GM18520 (cell line): ENCODE measurements at regions not wholly inside any gene's neighbourhood (a gene's known extent, or its start where the extent isn't known, plus 50 kb on each side); places are given as distances from the start of the nearest gene placed in this dataset.
A peak's percentile ranks its signal among the peaks of the same experiment; 100 is the strongest.
"Not testable (repeated sequence)": the region's sequence is repeated elsewhere in the genome, so short reads cannot be mapped to it uniquely, and the experiment has no call there.

Experiments used
- ATAC-seq: cut with Tn5 transposase; IDR thresholded peaks from one replicate; pipeline ENCODE4 v1.9.1; 2021; ENCODE audit not compliant: unreplicated experiment

DNA sequence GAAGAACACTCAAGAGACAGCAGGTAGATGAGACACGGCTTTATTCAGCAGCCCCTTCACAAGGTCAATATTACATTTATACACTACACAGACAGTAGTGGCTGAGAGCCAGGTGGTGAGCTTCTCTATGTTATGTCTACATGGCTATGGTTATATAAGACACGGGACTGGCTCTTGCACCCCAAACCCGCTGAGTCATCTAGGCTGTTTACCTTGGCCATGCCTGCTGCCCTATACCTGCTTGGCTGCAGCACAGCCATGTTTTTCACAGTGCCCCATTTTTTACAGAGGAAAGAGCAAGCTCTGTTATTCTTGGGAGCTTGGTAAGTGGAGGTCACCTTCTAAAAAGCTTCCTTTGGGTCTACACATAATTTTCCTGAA lies 231.6 kb downstream of the IGSF11 start:
- ATAC-seq, result no peak

DNA sequence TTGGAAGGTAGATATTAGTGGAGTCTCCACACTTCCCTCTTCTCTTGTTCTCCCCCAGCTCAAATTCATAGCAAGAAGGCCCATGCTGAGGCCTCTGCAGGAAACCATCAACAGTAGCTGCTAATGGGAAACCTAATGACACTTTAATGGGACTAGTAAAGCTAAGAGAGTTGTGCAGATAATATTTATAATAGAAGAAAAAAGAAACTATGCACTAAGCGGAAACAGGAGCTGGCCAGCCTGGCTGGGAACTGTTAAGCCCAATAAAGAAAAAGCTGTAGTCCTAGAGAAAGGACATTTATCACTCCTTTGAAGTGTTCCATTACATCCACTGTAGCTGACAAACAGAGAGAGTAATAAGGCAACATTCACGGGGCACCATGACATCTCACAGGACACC lies 229.6 kb downstream of the IGSF11 start:
- ATAC-seq, result no peak

DNA sequence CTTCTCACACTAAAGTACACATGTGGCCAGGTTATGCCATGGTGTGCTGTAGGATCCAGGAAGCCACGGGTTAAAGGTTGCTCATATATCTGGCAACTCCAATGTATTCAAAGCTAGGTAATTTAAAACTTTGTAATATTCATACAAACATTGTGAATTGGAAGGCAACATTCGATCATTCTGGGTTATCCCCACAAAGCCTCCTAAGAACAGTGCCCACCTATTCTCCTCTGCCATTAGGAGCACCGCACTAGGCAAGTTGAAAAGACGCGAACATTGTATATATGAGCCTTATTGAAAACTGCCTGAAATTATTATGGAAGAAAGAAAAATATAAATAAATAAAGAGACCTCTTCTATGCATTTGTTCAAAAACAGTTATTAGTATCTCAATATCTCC lies 228.2 kb downstream of the IGSF11 start:
- ATAC-seq, result no peak

DNA sequence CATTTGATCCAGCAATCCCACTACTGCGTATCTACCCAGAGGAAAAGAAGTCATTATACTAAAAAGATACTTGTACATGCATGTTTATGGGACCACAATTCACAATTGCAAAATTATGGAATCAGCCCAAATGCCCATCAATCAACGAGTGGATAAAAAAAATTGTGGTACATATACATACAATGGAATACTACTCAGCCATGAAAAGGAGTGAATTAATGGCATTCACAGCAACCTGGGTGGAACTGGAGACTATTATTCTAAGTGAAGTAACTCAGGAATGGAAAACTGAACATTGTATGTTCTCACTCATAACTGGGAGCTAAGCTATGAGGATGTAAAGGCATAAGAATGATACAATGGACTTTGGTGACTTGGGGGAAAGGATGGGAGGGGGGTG lies 227.3 kb downstream of the IGSF11 start:
- not testable (repeated sequence) for ATAC-seq

DNA sequence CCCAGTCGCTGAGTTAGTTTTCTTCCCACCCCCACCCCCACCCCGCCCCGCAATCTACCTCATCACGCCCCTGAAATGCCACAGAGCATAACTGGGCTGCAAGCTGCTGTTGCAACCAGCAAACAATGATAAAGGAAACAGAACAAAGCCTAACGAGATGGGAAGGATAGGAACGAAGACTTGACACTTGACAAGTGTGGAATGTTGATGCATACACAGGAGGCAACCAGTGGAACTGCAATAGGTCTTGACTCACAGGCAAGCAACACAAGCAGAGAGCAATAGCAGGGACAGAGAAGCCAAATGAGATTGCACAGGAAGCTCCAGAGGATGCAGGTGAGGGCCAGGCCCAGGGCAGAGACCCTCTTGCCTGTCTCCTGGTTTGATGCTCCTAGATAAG lies 225.9 kb downstream of the IGSF11 start:
- ATAC-seq, result no peak

DNA sequence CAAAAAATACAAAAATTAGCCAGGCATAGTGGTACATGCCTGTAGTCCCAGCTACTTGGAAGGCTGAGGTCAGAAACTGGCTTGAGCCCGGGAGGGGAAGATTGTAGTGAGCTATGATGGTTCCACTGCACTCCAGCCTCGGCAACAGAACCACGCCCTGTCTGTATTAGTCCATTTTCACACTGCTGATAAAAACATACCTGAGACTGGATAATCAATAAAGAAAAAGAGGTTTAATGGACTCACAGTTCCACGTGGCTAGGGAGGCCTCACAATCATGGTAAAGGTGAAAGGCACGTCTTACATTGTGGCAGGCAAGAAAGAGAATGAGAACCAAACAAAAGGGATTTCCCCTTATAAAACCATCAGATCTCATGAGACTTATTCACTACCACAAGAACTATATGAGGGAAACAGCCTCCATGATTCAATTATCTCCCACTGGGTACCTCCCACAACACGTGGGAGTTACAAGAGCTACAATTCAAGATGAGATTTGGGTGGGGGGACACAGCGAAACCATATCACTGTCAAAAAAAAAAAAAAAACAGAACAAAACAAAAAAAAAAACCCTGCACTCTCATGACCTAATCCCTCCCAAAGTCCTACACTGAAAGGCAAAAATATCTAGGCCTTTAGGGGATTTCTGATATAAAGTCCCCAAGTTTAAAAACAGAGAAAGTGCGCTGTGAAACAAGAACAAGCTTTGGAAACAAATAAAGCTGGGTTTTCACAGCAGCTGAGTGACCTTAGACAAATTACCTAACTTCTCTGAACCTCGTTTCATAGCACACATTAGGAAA lies 224.7 kb downstream of the IGSF11 start:
- ATAC-seq, result peak; percentile 31

DNA sequence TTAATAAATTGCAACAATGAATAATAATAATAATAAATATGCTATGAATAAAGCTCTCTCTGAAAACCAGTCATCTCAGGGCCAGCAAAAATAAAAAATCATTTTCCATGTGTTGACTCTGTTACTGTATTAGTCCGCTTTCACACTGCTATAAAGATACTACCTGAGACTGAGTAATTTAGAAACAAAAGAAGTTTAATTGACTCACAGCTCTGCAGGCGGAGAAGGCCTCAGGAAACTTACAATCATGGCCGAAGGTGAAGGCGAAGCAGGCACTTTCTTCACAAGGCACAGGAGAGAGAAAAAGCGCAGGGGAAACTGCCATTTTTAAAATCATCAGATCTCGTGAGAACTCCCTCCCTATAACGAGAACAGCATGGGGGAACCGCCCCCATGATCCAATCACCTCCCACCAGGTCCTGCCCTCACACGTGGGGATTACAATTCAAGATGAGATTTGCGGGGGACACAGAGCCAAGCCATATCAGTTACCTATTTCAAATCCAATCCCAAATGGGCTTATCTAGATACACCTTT lies 224.1 kb downstream of the IGSF11 start:
- peak; percentile 17 for ATAC-seq

DNA sequence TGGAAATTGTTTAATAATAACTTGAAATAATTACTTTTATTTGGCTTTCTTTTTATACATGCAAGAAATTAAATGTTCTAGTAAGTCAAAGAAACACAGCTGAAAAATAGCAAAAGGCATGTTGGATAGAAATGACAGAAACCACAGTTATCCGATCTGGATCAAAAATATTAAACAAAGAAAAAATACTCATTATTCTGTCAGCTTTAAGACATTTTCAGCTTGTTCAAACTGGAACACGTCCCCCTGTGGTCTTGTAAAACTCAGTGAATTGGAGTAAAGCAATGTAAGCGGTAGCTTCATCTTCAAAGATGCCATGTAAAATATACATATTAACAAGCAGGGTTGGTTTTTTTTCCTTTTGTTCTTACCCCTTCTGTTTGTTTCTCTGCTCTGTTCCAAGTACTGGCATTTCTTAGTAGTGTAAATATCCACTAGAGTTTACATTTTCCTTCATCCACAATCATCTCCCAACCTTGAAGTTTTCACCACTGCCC lies 223.4 kb downstream of the IGSF11 start:
- no peak for ATAC-seq

DNA sequence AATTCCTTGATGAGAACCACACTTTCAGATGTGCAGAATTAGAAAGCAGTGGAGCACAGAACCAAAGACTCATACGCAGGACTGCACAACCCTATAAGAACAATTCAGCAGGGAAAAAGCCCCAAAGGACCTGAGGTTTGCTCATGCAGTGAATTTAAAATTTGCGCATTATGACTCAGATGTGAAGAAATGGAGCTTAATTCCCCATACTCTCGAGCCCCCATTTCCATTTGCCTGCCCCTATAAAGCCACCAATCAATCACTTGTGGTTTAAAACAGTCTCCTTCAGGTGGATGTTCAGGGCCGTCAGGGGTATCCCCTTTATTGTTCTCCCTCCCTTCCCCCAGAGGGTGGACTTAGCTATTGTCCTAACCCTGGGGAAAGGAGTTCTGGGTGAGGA lies 221.2 kb downstream of the IGSF11 start:
- ATAC-seq, result no peak

DNA sequence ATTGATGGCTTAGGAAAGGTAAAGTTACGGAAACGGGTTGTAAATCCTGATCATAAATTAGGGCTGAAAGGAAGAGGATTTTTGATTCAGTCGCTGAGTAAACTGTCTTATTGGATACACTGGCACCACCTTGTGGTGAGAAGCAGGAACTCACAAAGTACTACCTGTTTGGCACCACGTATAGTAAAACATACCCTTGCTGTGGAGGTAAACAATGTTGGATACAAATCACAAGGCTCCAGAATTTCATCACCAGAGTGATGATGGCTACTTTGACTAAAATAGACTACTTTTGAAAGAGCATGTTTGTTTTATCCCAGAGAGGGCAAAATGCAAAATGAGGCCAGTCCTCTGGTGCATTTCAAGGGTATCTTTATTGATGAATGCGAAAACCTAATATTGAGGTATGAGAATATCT lies 216.9 kb downstream of the IGSF11 start:
- ATAC-seq, result peak; percentile 65

DNA sequence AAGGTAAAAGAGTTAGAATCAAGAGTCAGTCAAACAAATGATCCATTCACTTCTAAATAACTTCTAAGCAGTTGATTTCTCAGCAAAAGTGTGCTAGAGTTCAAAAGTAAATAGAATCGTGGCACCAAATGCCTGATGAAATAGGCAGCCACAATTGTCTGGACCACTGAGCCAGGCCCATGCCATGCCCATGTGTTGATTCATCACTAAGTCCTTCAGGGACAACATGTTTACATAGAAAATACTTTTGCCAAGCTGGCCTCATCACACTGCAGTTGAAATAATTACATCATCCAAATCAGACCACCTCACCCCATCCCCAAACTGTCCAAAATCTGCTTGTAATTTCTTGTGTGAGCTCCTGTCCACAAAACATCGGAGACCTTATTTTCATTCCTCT lies 216.3 kb downstream of the IGSF11 start:
- ATAC-seq, result no peak

DNA sequence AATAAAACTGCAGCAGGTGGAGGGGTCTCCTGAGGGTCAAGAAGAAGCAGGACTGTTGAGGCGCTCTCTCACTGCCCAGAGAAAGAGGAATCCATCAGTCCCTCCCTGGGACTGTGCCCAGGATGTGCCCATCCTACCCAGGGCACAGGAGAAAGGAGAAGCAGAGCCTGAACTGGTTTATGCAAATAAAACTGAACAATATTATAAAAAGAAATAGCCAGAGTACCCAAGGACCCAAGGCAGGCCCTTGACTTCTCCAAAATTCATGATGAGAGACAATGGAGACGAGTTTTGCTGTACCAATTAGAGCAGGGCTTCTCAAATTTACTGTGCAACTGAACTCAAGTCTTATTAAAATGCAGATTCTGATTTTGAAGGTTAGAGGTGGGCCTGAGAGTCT lies 211.0 kb downstream of the IGSF11 start:
- no peak for ATAC-seq

DNA sequence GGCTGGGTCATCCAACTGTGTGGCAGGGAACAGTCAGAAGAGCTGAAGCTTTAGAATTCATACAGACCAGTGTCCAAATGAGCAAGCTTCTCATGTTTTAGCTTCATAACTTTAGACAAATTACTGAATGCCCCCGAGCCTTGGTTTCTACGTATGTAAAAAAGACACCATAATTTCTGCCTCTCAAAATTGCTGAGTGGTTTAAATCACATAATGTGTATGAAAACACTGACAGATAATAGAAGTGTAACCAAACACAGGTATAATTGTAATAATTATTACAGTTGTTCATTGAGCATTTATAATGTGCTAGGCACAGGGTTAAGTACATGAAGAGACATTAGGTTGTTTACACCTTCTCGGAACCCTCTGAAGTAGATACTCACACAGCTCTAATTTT lies 207.2 kb downstream of the IGSF11 start:
- ATAC-seq, result no peak

DNA sequence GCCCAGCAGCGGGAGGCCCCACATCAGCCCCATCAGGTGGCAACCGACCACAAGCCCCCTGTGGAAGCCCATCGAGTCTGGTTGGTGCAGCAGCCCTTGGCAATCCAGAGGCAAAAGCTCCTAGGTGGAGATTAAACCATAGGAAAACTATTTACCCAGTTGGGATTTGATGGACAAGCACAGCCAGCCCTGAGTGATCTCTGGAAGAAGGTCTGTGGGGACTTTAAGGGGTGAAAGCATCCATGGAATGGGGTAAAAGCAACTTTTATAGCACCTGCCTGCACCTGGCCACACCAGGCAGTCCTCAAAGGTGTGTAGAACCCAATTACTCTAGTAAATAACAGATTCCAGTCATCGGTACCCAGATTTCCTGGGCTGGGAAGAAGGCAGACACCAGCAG lies 206.3 kb downstream of the IGSF11 start:
- ATAC-seq, result no peak

DNA sequence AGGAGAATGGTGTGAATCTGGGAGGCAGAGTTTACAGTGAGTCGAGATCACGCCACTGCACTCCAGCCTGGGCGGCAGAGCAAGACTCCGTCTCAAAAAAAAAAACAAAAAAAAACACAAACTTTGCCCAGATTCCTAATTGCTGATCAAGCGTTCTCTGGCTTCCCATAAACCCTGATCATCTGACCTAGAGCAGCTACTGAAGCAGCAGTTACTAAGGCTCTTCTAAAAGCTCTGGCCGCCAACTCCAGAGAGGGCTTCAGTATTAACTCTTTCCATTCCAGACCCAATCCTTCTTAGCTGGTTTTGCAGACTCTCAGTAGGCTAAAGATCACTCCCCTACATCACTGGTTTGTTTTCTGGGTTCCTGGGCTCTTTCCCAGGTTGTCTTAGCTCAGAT lies 201.6 kb downstream of the IGSF11 start:
- ATAC-seq, result no peak

DNA sequence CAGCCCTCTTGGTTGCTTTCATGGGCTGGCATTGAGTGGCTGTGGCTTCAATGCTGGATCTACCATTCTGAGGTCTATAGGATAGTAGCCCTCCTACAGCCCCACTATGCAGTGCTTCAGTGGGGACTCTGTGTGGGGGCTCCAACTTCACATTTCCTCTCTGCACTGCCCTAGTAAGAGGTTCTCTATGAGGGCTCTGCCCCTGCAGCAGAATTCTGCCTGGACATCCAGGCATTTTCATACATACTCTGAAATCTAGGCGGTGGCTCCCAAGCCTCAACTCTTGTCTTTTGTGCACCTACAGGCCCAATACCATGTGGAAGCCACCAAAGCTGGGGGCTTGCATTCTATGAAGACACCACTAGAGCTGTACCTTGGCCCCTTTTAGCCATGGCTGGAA lies 195.8 kb downstream of the IGSF11 start:
- ATAC-seq, result no peak

DNA sequence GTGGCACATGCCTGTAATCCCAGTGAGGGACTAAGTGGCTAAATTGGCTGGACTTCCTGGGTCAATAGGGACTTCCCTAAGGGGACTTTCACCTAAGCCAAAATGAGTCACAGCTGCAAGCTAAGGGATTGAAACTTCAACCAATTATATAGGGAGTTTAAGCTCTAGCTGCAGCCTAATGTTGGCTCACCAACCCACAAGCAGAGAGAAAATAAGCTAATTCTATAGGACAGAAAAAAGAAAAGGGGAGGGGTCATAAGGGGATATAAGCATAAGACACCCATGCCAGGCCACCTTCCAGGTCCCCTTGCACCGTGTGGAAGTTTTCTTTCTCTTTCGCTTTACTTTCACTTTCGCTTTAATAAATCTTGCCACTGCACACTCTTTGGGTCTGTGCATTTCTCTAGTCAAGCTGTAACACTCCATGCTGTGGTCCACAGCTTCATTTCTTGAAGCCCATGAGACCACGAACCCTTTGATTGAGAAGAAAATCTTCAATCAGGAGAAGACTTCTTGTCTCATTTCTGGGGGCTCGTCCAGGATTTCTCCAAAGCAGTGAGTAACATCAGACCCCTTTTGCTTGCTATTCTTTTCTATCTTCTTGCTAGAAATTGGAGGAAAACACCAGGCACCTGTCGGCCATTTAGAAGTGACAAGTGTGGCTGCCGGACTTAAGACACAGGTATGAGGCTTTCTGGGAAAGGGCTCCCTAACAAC lies 192.3 kb downstream of the IGSF11 start:
- no peak for ATAC-seq

DNA sequence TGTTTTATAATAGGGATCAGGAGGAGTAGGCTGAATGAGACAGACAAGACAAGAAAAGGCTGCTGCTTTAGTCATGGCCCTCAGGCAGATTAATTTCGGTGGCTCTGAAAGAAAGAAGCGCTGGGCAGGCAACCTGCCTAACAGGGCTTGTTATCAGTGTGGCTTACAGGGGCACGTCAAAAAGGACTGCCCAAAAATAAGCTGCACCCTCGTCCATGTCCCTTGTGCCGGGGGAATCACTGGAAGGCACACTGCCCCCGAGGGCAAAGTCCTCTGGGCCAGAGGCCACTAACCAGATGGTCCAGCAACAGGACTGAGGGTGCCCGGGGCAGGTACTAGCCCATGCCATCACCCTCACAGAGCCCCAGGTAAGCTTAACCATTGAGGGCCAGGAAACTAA lies 188.5 kb downstream of the IGSF11 start:
- no peak for ATAC-seq
